SH-SY5Y (cell line): ENCODE measurements at regions not wholly inside any gene's neighbourhood (a gene's known extent, or its start where the extent isn't known, plus 50 kb on each side); places are given as distances from the start of the nearest gene placed in this dataset.

Experiments used
- GATA2 ChIP-seq: IDR thresholded peaks from 2 replicates; pipeline ENCODE4 v1.6.1; 2011; ENCODE audit warnings: mild to moderate bottlenecking, low read depth, low read length
- GATA3 ChIP-seq: IDR thresholded peaks from 2 replicates; pipeline ENCODE4 v1.6.1; 2011; ENCODE audit warnings: low read depth, mild to moderate bottlenecking, low read length, moderate library complexity

DNA sequence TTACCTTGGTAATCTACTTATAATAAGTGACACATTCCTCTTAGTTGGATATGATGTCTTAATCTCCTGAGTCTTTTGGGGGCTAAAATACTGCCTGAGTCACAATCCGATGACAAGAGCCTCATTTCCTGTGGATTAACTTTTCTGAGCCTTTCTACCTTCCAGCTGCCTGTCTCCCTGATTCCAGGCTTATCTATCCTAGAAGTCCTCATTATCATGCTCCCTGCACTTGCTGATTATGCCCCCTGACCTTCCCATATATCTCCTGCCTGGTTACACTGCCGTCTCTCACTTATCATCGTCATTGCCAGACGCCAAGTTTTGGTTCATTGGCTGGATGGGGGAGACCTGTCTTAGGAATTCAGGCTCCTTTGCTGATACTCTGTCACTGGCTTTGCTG is 727.4 kb upstream of the CA10 start:
- TF ChIP-seq GATA2 (no peak), GATA3 (no peak)
